ENCODE measurements at regions not wholly inside any gene's neighbourhood (a gene's known extent, or its start where the extent isn't known, plus 50 kb on each side); places are given as distances from the start of the nearest gene placed in this dataset.

DNA sequence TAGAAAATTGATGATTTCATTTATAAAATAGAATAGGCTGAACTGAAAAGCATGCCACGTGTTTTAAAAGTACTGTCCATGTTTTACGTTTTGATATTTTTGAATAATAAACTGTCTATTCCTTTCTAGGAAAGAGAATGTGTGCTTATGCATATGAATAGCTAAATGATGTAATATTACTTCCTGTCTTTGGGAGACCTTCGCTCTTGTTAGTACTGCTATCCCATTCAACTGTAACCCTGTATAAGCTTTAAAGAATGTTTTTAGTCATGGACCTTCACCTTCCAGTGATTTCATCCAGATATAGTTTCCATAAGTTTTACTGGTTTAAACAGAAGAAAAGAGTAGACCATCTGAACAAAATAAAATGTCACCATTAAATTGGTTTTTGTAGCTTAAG lies 274.4 kb upstream of the SEMA3A start:
- no peak for TF ChIP-seq EZH2phosphoT487 (IDR thresholded peaks at IDR 0.05; ENCODE audit: borderline replicate concordance)
- TF ChIP-seq, protein P1, sequence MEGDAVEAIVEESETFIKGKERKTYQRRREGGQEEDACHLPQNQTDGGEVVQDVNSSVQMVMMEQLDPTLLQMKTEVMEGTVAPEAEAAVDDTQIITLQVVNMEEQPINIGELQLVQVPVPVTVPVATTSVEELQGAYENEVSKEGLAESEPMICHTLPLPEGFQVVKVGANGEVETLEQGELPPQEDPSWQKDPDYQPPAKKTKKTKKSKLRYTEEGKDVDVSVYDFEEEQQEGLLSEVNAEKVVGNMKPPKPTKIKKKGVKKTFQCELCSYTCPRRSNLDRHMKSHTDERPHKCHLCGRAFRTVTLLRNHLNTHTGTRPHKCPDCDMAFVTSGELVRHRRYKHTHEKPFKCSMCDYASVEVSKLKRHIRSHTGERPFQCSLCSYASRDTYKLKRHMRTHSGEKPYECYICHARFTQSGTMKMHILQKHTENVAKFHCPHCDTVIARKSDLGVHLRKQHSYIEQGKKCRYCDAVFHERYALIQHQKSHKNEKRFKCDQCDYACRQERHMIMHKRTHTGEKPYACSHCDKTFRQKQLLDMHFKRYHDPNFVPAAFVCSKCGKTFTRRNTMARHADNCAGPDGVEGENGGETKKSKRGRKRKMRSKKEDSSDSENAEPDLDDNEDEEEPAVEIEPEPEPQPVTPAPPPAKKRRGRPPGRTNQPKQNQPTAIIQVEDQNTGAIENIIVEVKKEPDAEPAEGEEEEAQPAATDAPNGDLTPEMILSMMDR (conservative IDR thresholded peaks at IDR 0.05; ENCODE audit: low read length), result no peak

Measured in Loucy (cell line).